IMR-90 (cell line): ENCODE measurements at regions not wholly inside any gene's neighbourhood (a gene's known extent, or its start where the extent isn't known, plus 50 kb on each side); places are given as distances from the start of the nearest gene placed in this dataset.

Experiments used
- ATAC-seq: fragments of 200-7000 bp; cut with Tn5 transposase; 2 replicates; pipeline ENCODE4 v1.9.1; 2020; ENCODE audit warnings: low read depth, mild to moderate bottlenecking, moderate library complexity
- BruUV-seq: library from RNA; stranded (reverse); fragments of 400-500 nt; replicated peaks from 2 replicates; lab custom pipeline; 2021; lab: Mats Ljungman, UMichigan
- CTCF ChIA-PET: fragments of 300-600 bp; formaldehyde crosslinking; extraction: SDS; loops from one replicate; lab custom pipeline; 2021; ENCODE audit warnings: antibody characterized with exemption; lab: Yijun Ruan, JAX
- POLR2A ChIA-PET: fragments of 300-600 bp; sonication (Branson Sonifier 250); formaldehyde crosslinking; loops from one replicate; lab custom pipeline; 2022; ENCODE audit warnings: antibody characterized with exemption; ENCODE audit not compliant: unreplicated experiment; lab: Charles Lee
- DNase-seq: peaks from one replicate; pipeline ENCODE4 v3.0.0; 2013
- H2AFZ ChIP-seq: replicated peaks from 2 replicates; pipeline ENCODE3; 2013; ENCODE audit warnings: low read length, mild to moderate bottlenecking; ENCODE audit not compliant: poor library complexity
- H2AK5ac ChIP-seq: 2 replicates; pipeline ENCODE4 v1.6.1; 2013; ENCODE audit warnings: low read depth, low read length, inconsistent platforms
- H2AK9ac ChIP-seq: replicated peaks from 2 replicates; pipeline ENCODE3; 2013; ENCODE audit warnings: mild to moderate bottlenecking, low read depth, low read length, moderate library complexity; ENCODE audit not compliant: poor library complexity
- H2BK120ac ChIP-seq: 2 replicates; pipeline ENCODE4 v1.6.1; 2013; ENCODE audit warnings: low read depth, low read length, inconsistent platforms
- H2BK15ac ChIP-seq: 3 replicates; pipeline ENCODE4 v1.6.1; 2013; ENCODE audit warnings: low read depth, low read length, inconsistent platforms
- H2BK20ac ChIP-seq: 2 replicates; pipeline ENCODE4 v1.6.1; 2013; ENCODE audit warnings: low read depth, mild to moderate bottlenecking, inconsistent platforms, low read length, moderate library complexity
- H2BK5ac ChIP-seq: 2 replicates; pipeline ENCODE4 v1.6.1; 2013; ENCODE audit warnings: mild to moderate bottlenecking, low read depth, low read length, inconsistent platforms; ENCODE audit not compliant: poor library complexity, severe bottlenecking
- H3K14ac ChIP-seq: replicated peaks from 2 replicates; pipeline ENCODE4 v1.6.1; 2013; ENCODE audit warnings: low read depth, low read length, inconsistent platforms
- H3K18ac ChIP-seq: 2 replicates; pipeline ENCODE4 v1.6.1; 2013; ENCODE audit warnings: low read depth, low read length, control low read depth
- H3K23ac ChIP-seq: 2 replicates; pipeline ENCODE4 v1.6.1; 2013; ENCODE audit warnings: low read depth, low read length, inconsistent platforms
- H3K27ac ChIP-seq: 2 replicates; pipeline ENCODE4 v1.5.1; 2013; ENCODE audit warnings: mild to moderate bottlenecking, control low read depth, low read length; ENCODE audit not compliant: insufficient read depth
- H3K27me3 ChIP-seq: 2 replicates; pipeline ENCODE4 v1.6.1; 2013; ENCODE audit warnings: low read length; ENCODE audit not compliant: control insufficient read depth, insufficient read depth
- H3K36me3 ChIP-seq: 2 replicates; pipeline ENCODE4 v1.6.1; 2013; ENCODE audit warnings: low read length, mixed read lengths; ENCODE audit not compliant: control insufficient read depth, insufficient read depth
- H3K4ac ChIP-seq: 2 replicates; pipeline ENCODE4 v1.6.1; 2013; ENCODE audit warnings: low read depth, low read length, inconsistent platforms
- H3K4me1 ChIP-seq: 2 replicates; pipeline ENCODE4 v1.6.1; 2013; ENCODE audit warnings: low read length, mixed read lengths; ENCODE audit not compliant: control insufficient read depth, insufficient read depth
- H3K4me2 ChIP-seq: 2 replicates; pipeline ENCODE4 v1.6.1; 2013; ENCODE audit warnings: low read depth, mild to moderate bottlenecking, control low read depth, low read length, moderate library complexity
- H3K4me3 ChIP-seq: 2 replicates; pipeline ENCODE4 v1.5.1; 2013; ENCODE audit warnings: low read depth, mild to moderate bottlenecking, control low read depth, low read length, moderate library complexity; ENCODE audit not compliant: insufficient read depth
- H3K56ac ChIP-seq: 2 replicates; pipeline ENCODE4 v1.6.1; 2013; ENCODE audit warnings: low read length, inconsistent platforms; ENCODE audit not compliant: insufficient read depth; ENCODE audit errors: extremely low read depth
- H3K79me1 ChIP-seq, 2 experiments: 2 replicates each; pipeline ENCODE4 v1.6.1; 2013; ENCODE audit warnings: low read length in 2 of 2, inconsistent platforms in 1 of 2, low read depth in 1 of 2
- H3K9ac ChIP-seq: 2 replicates; pipeline ENCODE4 v1.6.1; 2013; ENCODE audit warnings: low read depth, low read length, control low read depth
- H3K9me1 ChIP-seq: 2 replicates; pipeline ENCODE4 v1.6.1; 2013; ENCODE audit warnings: low read length, inconsistent platforms; ENCODE audit not compliant: insufficient read depth
- H3K9me3 ChIP-seq: 2 replicates; pipeline ENCODE4 v1.6.1; 2013; ENCODE audit warnings: low read length; ENCODE audit not compliant: control insufficient read depth, insufficient read depth
- H4K20me1 ChIP-seq: 2 replicates; pipeline ENCODE4 v1.6.1; 2013; ENCODE audit warnings: low read length, inconsistent platforms; ENCODE audit not compliant: insufficient read depth
- H4K5ac ChIP-seq: 2 replicates; pipeline ENCODE4 v1.6.1; 2013; ENCODE audit warnings: mild to moderate bottlenecking, low read depth, low read length, control low read depth
- H4K8ac ChIP-seq, 2 experiments: 2 replicates each; pipeline ENCODE4 v1.6.1; 2013; ENCODE audit warnings: low read depth in 2 of 2, low read length in 2 of 2, control low read depth in 1 of 2, inconsistent platforms in 1 of 2
- H4K91ac ChIP-seq: 2 replicates; pipeline ENCODE4 v1.6.1; 2013; ENCODE audit warnings: low read depth, low read length, inconsistent platforms; ENCODE audit not compliant: insufficient read depth
- BHLHE40 ChIP-seq: fragments of 150-350 bp; IDR thresholded peaks from 2 replicates; pipeline ENCODE4 v1.6.1; 2016; ENCODE audit warnings: mild to moderate bottlenecking, low read depth, low read length
- CEBPB ChIP-seq: IDR thresholded peaks from 2 replicates; pipeline ENCODE4 v1.6.1; 2012; ENCODE audit warnings: low read depth, low read length, improper control_type of control experiment
- CHD1 ChIP-seq: IDR thresholded peaks from 2 replicates; pipeline ENCODE4 v1.6.1; 2012; ENCODE audit warnings: low read depth, low read length, improper control_type of control experiment
- CTCF ChIP-seq: conservative IDR thresholded peaks from 2 replicates; pipeline ENCODE4 v1.5.1; 2012; ENCODE audit warnings: mild to moderate bottlenecking, low read depth, low read length, improper control_type of control experiment
- ELK1 ChIP-seq: fragments of 150-350 bp; IDR thresholded peaks from 2 replicates; pipeline ENCODE4 v1.6.1; 2016; ENCODE audit warnings: low read depth, mild to moderate bottlenecking, low read length, moderate library complexity, borderline replicate concordance
- FOS ChIP-seq: fragments of 150-350 bp; IDR thresholded peaks from 2 replicates; pipeline ENCODE4 v1.6.1; 2016; ENCODE audit warnings: low read depth, low read length
- MAFK ChIP-seq: IDR thresholded peaks from 2 replicates; pipeline ENCODE4 v1.6.1; 2012; ENCODE audit warnings: low read depth, low read length, improper control_type of control experiment
- MAZ ChIP-seq: IDR thresholded peaks from 2 replicates; pipeline ENCODE4 v1.6.1; 2012; ENCODE audit warnings: low read depth, mild to moderate bottlenecking, low read length, improper control_type of control experiment, moderate library complexity, borderline replicate concordance
- MXI1 ChIP-seq: IDR thresholded peaks from 2 replicates; pipeline ENCODE4 v1.6.1; 2012; ENCODE audit warnings: low read depth, mild to moderate bottlenecking, low read length, moderate library complexity, borderline replicate concordance
- NFE2L2 ChIP-seq: fragments of 150-350 bp; IDR thresholded peaks from 2 replicates; pipeline ENCODE4 v1.6.1; 2016; ENCODE audit warnings: low read depth, mild to moderate bottlenecking, low read length
- POLR2A ChIP-seq: IDR thresholded peaks from 2 replicates; pipeline ENCODE4 v1.6.1; 2012; ENCODE audit warnings: mild to moderate bottlenecking, low read depth, low read length
- RAD21 ChIP-seq: IDR thresholded peaks from 2 replicates; pipeline ENCODE4 v1.6.1; 2012; ENCODE audit warnings: low read length, improper control_type of control experiment
- RCOR1 ChIP-seq: IDR thresholded peaks from 2 replicates; pipeline ENCODE4 v1.6.1; 2012; ENCODE audit warnings: mild to moderate bottlenecking, low read length, improper control_type of control experiment; ENCODE audit not compliant: insufficient replicate concordance
- RFX5 ChIP-seq: IDR thresholded peaks from 2 replicates; pipeline ENCODE4 v1.8.0; 2012; ENCODE audit warnings: low read depth, mild to moderate bottlenecking, low read length, moderate library complexity
- SMC3 ChIP-seq: fragments of 150-350 bp; IDR thresholded peaks from 2 replicates; pipeline ENCODE4 v1.6.1; 2016; ENCODE audit warnings: low read depth, mild to moderate bottlenecking, antibody characterized with exemption, low read length, moderate library complexity
- USF2 ChIP-seq: fragments of 150-350 bp; IDR thresholded peaks from 2 replicates; pipeline ENCODE4 v1.6.1; 2017; ENCODE audit warnings: mild to moderate bottlenecking, antibody characterized with exemption, low read length, low read depth
- WGBS, 2 experiments: methylation state at CpG; one replicate each; pipeline versions ENCODE4 v1.1.5 to v1.1.7; 2013; ENCODE audit warnings: missing lambda C conversion rate in 2 of 2; ENCODE audit not compliant: insufficient read length in 1 of 2; ENCODE audit errors: extremely low coverage in 2 of 2; 5-methylcytosine and 5-hydroxymethylcytosine counted together
- dilution Hi-C: fragments of 300-500 bp; cut with HindIII; formaldehyde crosslinking; loops from one replicate; pipeline ENCODE4 v1.14.3; 2018; ENCODE audit warnings: low sequenced_read_pairs; ENCODE audit not compliant: unreplicated experiment
- in situ Hi-C: fragments of 300-500 bp; cut with MboI; formaldehyde crosslinking; loops from 3 replicates; pipeline ENCODE4 v1.14.3; 2019; ENCODE audit warnings: low sequenced_read_pairs, inconsistent platforms, mixed read lengths
- intact Hi-C: fragments of 100-400 bp; cut with micrococcal nuclease; formaldehyde crosslinking; loops from 2 replicates; pipeline ENCODE4 v1.10.0; 2022

GRCh38 chr13:99648927-99649326, 147.7 kb downstream of the TM9SF2 start:
- intact Hi-C loops = no loop called here
- Histone ChIP-seq H3K9me3 (no peaks in the 10 kb centered on the region), H2AFZ (no peak overlapping the region), H3K4me1 (no peaks in the 10 kb centered on the region), H2AK9ac (no peak overlapping the region), H3K9ac (no peak overlapping the region), H2BK5ac (no peak overlapping the region), H4K5ac (no peak overlapping the region), H3K9me1 (no peaks in the 10 kb centered on the region), H3K4ac (no peak overlapping the region), H3K27ac (no peak overlapping the region), H3K18ac (no peak overlapping the region), H2BK20ac (no peak overlapping the region), H2BK15ac (no peak overlapping the region), H3K4me2 (no peak overlapping the region), H3K4me3 (no peak overlapping the region), H3K14ac (no peak overlapping the region), H3K27me3 (peaks cover 19% of the 10 kb centered on the region), H4K8ac (no peak overlapping the region), H3K56ac (no peak overlapping the region), H3K23ac (no peak overlapping the region), H2BK120ac (no peak overlapping the region), H2AK5ac (no peak overlapping the region), H4K91ac (no peak overlapping the region), H4K20me1 (no peaks in the 10 kb centered on the region), H3K36me3 (no peaks in the 10 kb centered on the region), H3K79me1 (no peaks in the 10 kb centered on the region)
- CTCF ChIA-PET = no interaction called here
- no TSS peak for BruUV-seq
- POLR2A ChIA-PET = no interaction called here
- DNase-seq = no peak
- WGBS, 2 experiments = no CpG with 5 or more reads among the region's 4 CpGs
- no peak for ATAC-seq
- in situ Hi-C loops = no loop called here
- TF ChIP-seq FOS = no peak
- TF ChIP-seq BHLHE40 = no peak
- TF ChIP-seq MAFK = no peak
- no peak for TF ChIP-seq RAD21
- no peak for TF ChIP-seq CHD1
- no peak for TF ChIP-seq POLR2A
- no peak for TF ChIP-seq CTCF
- no peak for TF ChIP-seq ELK1
- no peak for TF ChIP-seq RCOR1
- TF ChIP-seq MXI1 = no peak
- TF ChIP-seq USF2 = no peak
- TF ChIP-seq MAZ = no peak
- TF ChIP-seq RFX5 = no peak
- TF ChIP-seq SMC3 = no peak
- no peak for TF ChIP-seq CEBPB
- no peak for TF ChIP-seq NFE2L2
- dilution Hi-C loops = no loop called here
